Fibroblast of skin of abdomen (primary cell): ENCODE measurements at regions not wholly inside any gene's neighbourhood (a gene's known extent, or its start where the extent isn't known, plus 50 kb on each side); places are given as distances from the start of the nearest gene placed in this dataset.
"Not testable (repeated sequence)": the region's sequence is repeated elsewhere in the genome, so short reads cannot be mapped to it uniquely, and the experiment has no call there.

Experiments used
- DNase-seq: peaks from one replicate; pipeline ENCODE4 v3.0.0-alpha.2; 2013

- no peak for DNase-seq
Observed at GRCh38 chr1:57621776-57622175, 197.9 kb upstream of the DAB1 start.

- no peak for DNase-seq
Observed at GRCh38 chr1:57620605-57621004, 196.7 kb upstream of the DAB1 start.

GRCh38 chr1:57616921-57617320 is 193.1 kb upstream of the DAB1 start:
- no peak for DNase-seq

DNA sequence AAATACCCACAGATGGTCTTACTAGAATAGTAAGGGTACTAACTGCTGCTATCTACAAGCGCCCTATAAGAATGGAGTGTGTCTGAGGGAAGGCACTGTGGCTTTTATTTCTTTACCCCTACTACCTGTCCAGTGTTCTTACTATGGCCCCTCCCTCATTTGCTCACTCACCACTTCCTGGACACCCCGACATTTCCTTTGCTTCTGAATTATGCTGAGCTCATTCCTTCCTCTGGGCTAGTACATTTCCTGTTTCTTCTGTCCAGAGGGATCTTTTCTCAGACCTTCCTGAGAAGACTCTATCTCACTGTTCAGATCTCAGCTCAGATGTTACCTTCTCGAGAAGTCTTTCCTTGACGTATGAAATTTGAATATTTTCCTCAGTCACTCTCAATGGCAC is 192.1 kb upstream of the DAB1 start:
- no peak for DNase-seq

GRCh38 chr1:57612833-57613232 is 189.0 kb upstream of the DAB1 start:
- no peak for DNase-seq

DNA sequence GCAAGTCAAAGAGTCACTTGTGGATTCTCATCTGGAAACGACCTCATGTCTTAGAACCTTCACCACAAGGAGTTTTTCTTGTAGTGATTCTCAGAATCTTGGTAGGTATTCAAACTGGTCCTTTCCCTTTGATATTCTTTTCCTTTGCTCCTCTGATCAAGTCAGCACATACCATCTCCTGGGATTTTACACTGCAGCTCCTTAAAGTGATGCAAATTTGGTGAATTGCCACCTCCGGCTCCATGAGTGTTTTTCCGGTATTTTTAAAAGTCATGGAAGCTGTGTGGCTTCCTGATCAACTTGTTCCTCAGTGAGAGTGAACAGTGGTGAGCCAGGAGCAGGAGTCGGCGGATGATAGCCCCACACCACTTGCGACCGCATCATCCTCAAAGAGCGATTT is 182.1 kb upstream of the DAB1 start:
- no peak for DNase-seq

GRCh38 chr1:57603696-57604095 is 179.8 kb upstream of the DAB1 start:
- DNase-seq = no peak

DNA sequence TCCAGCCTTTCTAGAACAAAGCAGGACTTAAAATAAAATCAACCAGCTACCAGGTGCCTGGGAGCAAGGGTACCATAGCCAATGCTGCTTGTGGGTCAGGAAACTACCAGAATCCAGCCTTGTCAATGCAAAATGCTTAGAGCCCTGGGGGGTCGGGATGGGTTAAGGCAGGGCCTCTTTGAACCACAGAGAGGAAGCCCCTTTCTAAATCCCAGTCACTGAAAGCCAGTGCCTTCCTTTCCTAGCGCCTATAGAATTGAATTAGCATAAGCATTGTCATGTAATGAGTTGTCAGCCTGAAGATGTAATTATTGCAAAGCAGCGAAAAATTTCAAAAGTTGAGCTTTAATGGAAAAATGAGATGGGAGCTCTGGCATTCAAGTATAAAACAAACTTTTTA is 176.6 kb upstream of the DAB1 start:
- DNase-seq = no peak

GRCh38 chr1:57599236-57599994 is 175.6 kb upstream of the DAB1 start:
- DNase-seq = peak; percentile 85

DNA sequence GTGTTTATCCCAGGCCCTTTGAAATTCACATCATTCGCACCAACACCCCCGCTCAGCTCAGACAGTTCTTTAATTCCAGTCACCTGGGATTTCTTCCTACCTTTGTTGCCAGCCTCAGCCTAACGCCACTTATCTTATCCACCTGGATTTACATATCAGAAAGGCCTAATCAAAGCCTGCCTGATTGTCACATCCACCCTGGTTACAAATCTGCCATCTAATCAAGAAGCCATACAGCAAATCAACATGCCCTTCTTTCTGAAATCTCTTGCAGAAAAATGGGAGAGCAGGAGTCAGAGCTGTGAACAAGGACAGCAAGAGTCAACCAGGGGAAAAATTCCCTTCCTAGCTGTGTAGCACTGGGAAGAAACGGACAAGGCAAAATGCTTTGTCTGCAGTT is 173.2 kb upstream of the DAB1 start:
- no peak for DNase-seq

GRCh38 chr1:57594002-57594401 is 170.1 kb upstream of the DAB1 start:
- no peak for DNase-seq

DNA sequence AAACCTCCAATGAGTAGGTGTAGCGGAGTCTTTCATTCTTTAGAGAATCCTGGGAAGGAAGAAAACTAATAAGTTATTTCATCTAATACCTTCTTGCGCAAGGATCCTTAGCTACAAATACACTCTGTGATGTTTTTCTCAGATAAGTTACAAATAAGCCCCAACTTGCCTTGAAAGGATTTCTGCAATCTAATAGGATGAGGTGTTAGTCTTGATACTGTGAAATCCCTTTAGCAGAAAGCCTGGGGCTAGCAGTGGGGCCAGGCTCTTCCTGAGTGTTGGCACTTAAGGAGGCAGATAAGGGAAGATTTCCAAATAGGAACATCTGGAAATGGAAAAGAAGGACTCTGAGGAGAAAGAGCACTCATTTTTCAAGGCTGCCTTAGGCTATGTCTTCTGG is 168.0 kb upstream of the DAB1 start:
- DNase-seq = no peak

DNA sequence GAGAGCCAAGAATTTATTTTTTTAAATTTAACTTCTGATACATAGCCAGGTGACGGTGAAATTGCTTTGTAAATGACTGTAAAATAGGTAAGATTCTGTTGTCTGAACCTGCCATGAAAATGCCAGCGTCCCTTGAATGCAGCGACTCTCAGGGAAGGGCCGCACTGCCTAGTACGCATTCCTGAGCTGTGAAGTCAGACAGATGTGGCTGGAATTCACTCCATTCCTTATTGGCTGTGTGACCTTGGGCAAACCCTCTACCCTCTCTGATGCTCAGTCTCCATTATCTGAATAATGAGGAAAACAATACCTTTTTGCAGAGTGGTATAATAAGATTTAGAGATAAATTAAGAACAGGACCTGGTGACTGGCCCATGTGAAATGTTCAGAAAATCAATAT is 167.1 kb upstream of the DAB1 start:
- DNase-seq = no peak

- no peak for DNase-seq
Observed at GRCh38 chr1:57586842-57587241, 163.0 kb upstream of the DAB1 start.

DNA sequence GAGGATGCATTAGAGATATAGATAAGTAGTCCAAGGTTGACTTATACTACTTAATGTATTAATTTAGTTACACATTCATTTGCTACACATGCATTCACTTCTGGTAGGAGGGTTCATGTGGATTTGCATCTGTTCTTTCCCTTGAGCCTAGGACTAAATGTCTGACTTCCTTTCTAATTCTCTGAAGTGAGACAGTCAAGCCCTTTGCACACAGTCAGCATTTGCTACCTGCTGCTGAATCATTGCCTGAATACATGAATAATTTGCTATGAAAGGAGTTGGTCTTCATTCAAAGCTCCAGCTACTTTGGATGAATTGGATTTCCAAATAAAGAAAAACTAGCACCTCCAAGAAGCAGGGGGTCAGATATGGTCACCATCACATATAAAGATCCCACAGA is 154.8 kb upstream of the DAB1 start:
- DNase-seq = no peak

- no peak for DNase-seq
Observed at GRCh38 chr1:57578099-57578498, 154.2 kb upstream of the DAB1 start.

- no peak for DNase-seq
Observed at GRCh38 chr1:57576756-57577155, 152.9 kb upstream of the DAB1 start.

DNA sequence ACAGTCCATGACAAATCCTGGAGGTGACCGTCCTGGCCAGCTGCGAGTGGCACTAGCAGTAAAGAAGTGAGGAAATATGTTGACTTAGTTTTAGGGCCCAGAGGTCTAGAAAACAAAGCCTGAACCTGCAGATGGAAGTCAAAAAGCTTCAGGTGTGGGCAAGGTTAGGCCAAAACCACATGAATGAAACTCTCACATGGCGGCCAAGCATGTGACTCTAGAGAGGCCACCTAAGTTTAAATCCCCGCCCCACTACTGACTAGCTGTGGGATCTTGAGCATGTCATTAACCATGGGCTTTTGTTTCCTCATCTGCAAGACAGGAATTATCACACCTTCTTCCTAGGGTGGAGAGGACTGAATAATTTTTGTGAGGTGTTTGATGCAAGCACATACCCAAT is 148.2 kb upstream of the DAB1 start:
- no peak for DNase-seq

DNA sequence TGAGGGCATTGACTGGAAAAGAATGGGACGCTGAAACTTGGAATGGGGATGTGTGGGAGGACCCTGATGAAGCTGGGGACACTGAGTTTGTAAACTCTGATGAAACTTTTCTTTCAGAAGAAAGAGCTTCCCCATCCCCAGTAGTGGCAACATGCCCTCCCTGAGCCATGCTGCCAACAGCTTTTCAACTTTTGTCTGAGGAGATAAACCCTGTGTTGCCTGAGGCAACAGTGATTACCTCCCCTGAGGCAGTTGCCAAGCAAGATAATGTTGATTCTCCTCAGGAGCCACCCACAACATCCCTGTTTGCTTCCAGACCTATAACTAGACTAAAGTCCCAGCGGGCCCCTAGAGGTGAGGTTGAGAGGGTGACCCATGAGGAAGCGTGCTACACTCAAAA is 134.2 kb upstream of the DAB1 start:
- DNase-seq = not testable (repeated sequence)

DNA sequence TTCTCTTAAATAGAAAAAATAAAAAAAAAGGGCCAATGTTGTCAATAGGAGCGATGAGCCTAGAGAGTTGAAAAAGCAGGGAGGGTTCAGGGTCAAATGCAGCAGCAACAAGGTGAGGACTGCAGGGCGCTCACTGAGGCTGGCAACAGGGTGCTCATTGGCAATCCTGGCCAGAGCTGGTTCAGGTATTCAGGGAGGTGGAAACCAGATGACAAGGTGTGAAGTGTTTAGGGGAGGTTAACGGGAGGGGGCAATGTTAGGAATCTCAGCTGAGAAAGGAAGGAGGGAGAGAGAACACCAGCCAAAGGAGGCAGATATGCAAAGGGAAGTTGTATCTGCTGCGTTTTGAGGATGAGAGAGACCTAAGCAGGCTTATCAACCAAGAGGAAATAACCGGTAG is 129.8 kb upstream of the DAB1 start:
- no peak for DNase-seq

GRCh38 chr1:57551476-57551875 is 127.6 kb upstream of the DAB1 start:
- DNase-seq = no peak

- peak; percentile 30 for DNase-seq
Observed at GRCh38 chr1:57550092-57550491, 126.2 kb upstream of the DAB1 start.

DNA sequence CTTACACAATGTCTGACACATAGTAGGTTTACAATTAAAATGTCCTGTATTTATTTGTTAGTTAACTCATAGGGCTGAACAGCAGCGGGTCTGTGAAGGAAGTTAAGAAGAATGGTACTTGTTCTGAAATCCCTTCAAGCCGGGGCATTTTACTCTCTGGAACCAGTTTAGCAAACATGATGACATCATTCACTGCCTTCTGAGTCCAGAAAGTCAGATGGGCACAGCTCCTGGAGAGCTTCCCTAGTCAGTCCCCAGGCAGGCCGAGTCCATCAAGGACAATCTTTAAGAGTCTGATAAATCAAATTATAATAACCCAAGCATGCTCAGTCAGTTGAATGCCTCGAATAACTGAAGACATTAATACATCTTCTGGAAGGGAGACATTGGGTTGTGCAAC is 125.4 kb upstream of the DAB1 start:
- peak; percentile 1 for DNase-seq

- no peak for DNase-seq
Observed at GRCh38 chr1:57546549-57547330, 122.9 kb upstream of the DAB1 start.
